NCI-H526 treated with DMSO at 0.1 percent for 48 hours (cell line): ENCODE measurements at regions not wholly inside any gene's neighbourhood (a gene's known extent, or its start where the extent isn't known, plus 50 kb on each side); places are given as distances from the start of the nearest gene placed in this dataset.

Experiments used
- DNase-seq: peaks from one replicate; lab custom pipeline; 2025; lab: John Stamatoyannopoulos, UW

DNA sequence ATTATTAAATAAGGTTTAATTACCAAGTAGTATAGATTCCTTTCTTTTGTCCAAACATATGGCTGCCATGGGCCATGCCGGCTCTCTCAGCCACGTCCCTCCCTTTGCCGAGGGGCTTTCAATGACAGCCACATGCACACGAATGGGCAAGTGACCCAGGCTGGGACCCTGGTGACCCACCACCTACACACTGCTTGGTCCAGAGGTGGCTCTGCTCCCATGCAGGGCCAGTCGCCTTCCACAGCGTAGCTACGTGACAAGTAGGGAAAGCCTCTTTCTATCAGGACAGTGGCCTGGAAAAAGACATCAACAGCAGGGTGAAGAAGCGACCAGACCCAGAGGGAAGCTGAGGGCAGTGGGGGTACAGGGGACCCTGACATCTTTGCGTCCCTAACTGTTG is 152.8 kb upstream of the CST7 start:
- DNase-seq = no peak

- no peak for DNase-seq
Observed at GRCh38 chr20:24797113-24797512, 152.0 kb upstream of the CST7 start.

DNA sequence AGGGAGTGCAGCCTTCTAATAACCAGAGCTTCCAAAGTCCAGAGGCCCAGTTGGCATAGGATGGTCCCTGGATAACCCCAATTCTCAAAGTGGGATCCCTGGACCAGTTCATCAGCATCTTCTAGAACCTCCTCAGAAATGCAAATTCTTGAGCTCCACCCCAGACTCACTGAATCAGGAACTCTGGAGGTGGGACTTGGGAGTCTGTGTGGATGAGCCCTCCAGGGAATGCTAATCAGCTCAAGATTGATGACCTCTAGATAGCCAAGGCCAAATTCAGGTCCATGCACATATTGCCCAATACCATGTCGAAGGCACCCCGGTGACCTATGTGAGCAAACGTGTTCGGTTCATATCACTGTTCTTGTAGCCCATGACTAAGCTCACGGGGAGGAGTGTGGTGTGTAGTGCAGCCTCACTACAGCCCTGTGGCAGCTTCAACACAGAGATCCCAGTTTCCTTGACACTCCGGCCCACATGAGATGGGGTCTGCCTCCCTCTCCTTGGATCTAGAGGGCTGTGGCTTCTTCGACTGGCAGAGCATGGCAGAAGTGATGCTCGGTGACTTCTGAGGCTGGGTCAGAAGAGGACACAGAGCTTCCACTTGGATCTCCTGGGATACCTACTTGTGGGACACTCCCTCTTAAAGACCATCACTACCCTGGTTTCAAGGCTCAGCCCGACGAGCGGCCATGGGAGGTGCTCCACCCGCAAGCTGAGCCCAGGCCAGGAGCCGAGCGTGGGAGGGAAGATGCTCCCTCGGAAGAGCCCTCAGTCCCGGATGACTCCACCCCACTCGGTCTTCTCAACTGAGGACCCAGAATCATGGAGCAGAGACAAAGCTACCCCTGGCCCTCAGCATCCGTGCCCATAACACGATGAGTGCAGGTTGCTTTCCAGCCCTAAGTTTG is 151.1 kb upstream of the CST7 start:
- DNase-seq = no peak

- DNase-seq = no peak
Observed at GRCh38 chr20:24798930-24799705, 150.0 kb upstream of the CST7 start.

- DNase-seq = no peak
Observed at GRCh38 chr20:24799971-24800580, 149.0 kb upstream of the CST7 start.

DNA sequence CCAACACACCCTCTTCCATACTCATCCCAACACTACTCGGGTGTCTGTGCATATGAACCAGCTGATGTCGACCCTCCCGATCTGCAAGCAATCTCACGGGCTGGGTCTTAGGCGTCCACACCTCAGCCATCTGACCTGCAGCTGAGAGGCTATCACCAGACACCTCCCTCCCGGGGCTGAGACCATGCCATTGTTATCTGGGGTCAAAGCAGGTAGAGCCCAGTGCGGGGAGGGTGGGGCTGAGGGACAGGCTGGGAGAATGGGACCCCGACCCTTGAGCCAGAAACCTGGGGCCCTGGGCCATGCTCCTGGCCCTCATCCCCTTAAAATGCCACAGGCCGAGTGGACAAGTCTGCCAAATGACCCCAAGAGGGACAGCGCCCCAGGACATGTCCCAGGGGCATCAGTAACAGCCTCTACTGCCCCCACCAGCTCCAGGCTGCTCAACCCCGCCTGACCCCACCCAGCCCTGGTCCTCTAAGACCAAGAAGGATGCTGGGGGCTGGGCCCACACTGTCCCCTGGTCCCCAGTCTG is 146.7 kb upstream of the CST7 start:
- DNase-seq = no peak

GRCh38 chr20:24804481-24805206 is 144.4 kb upstream of the CST7 start:
- DNase-seq = no peak

GRCh38 chr20:24805456-24806238 is 143.4 kb upstream of the CST7 start:
- no peak for DNase-seq

DNA sequence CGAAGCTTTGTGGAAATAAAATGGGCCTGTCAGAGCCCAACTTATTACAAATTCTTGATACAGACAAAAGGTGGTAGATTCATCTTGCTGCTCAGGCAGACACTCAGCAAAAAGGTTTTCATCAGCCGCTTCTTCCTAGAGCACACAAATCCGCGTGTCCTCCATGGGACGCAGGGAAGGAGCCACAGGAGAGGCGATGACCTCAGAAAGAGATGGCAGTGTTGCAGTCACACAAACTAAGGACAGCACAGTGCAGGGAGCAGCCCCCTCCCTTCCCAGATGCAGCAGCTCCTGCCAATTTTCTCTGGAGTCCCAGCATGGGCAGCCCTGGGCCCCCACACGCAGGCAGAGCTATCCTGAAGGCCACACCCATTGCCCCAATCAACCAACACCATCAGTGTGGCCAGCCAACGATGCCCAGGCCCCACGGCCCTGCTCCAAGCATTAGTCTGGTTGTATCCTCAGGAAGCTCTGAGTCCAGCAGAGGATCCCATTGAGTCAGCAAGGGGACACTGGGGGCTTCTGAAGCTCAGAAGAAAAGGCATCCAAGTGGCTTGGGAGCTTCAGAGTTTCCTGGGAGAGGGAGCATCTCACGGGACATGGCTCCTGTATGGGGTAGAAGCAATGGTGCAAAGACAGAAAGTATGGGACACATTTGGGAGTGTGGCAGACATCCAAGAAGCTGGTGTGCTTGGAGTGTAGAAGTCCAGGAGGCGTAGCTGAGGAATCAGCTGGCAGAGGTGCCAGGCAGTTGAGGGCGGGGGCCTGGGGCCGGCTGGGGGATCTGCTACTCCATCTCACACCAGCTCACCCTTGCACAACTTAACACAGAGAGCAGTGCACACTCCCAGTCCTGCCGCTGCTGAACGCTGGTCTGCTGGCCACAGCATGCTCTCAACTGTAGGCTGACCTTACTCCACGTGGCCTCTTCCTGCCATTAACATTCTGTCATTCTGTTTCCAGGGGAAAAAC is 142.1 kb upstream of the CST7 start:
- DNase-seq = no peak

GRCh38 chr20:24808616-24809015 is 140.5 kb upstream of the CST7 start:
- no peak for DNase-seq

DNA sequence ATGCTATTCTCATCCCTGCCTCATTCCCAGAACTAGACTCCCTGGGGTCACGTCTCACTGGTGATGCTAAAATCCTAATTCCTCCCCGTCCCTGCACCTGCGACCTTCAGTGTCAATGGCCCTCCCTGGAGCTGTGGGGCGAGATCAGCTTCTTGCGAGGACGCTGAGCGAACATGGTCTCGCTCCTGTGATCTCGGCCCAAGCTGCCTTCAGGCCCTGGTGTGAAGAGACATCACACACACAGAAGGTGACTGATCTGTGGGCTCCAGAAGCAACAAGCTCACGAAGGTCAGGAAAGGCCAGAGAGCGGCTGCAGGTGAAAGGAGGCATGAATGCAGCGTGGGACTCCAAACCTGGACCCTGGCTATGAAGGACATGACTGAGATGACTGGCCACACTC is 139.5 kb upstream of the CST7 start:
- no peak for DNase-seq

DNA sequence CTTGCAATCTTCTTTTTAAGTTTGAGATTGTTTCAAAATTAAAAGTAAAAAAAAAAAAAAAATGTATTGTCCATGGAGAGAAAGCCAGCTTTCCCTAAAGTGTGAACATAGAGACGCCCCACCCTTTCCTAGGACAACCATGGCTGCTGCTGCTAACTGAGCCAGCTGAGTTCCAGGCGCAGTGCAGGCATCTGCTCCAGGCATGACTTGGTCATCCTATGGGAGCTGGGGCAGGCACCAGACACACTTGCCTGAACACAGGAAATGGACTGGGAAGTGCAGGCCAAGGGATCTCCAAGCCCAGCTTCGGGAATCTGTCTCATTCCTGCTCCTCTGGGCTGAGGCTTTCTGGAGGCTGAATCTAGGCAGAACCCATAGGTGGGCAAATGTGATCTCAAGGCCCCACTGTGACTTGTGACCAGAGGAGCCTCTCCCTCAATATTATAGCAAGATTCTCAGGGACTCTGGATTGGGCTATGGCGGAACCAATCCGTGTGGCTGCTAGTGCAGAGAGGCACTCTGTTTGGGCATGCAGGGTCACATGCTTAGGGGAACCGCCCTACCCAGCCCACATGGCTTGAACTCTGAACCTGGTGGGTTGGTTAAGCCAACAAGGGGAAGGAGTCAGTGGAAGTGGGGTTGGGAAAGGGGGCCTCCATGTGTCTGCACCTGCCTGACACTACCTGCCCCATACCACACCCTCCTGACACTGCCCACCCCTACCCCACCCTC is 138.2 kb upstream of the CST7 start:
- DNase-seq = no peak

- no peak for DNase-seq
Observed at GRCh38 chr20:24812373-24812772, 136.7 kb upstream of the CST7 start.

- no peak for DNase-seq
Observed at GRCh38 chr20:24813080-24813479, 136.0 kb upstream of the CST7 start.

GRCh38 chr20:24813496-24813895 is 135.6 kb upstream of the CST7 start:
- DNase-seq = no peak

GRCh38 chr20:24813936-24814335 is 135.1 kb upstream of the CST7 start:
- no peak for DNase-seq

DNA sequence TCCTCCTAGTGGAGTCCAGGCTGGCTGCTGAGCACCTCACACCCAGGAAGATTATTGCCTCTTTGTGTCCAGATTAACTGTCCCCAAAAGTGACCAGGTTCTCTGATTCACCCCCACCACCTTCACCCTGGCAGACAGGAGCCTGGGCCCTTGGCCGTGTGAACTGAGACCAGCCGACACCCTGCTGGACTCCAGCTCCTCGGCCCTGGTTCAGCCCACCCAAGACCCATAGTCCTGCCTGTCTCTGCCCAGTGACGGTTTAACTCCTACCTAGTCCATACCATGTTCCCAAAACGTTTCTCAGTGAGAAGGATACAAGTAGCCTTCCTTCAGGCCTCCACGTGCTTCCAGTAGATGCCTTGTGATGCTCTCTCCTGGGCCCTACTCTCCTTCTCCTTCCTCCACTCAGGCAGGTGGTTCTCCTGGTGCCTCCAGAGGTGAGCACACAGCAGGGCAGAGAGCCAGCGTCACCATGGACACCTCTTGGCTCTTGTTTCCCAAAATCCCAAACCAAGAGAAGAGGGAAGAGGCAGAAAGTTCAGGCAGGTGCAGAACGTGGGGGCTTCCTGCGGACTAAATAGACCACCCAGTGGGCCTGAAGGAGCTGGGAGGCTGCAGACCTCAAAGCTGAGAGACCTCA is 134.4 kb upstream of the CST7 start:
- no peak for DNase-seq

DNA sequence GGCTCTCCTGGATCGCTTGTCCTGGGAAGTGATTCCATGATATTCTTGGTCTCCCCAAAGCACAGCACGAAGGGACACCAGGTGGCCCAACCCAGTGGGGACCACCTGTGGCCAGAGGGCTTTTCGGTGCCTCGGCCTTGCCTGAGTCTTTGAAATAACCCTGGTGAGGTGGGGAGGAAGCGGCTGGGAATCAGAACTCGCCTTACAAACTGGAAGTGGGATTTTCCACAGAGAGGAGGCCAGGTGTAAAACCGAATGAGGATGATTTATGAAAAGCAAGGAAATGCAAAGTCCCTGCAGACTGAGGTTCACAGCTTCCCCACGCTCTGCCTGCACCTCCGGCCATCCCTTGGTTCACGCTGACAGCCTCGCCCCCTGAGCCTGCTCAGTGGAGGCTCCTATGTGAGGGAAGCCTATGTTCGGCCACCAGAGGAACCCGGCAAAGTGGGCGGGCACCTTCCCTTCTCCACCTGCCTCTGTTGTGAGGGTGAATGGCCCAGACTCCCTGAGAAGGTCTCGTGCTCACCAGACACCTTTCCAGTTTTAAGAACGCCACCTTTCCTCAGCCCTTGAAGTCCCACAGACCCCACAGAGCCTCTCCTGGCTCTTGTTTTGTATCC is 133.8 kb upstream of the CST7 start:
- no peak for DNase-seq
